ENCODE measurements at regions not wholly inside any gene's neighbourhood (a gene's known extent, or its start where the extent isn't known, plus 50 kb on each side); places are given as distances from the start of the nearest gene placed in this dataset.
A peak's percentile ranks its signal among the peaks of the same experiment; 100 is the strongest.
"Not testable (repeated sequence)": the region's sequence is repeated elsewhere in the genome, so short reads cannot be mapped to it uniquely, and the experiment has no call there.

GRCh38 chr6:53426117-53426516 lies 77.4 kb upstream of the ELOVL5 start:
- Mint-ChIP-seq H3K27me3 (peaks cover 12% of the 10 kb centered on the region), H3K4me1 (peaks cover 28% of the 10 kb centered on the region), H3K27ac (no peak overlapping the region), H3K4me3 (no peak overlapping the region), H3K9me3 (no peaks in the 10 kb centered on the region)
- no peak for ATAC-seq
- DNase-seq: no peak

- Mint-ChIP-seq H3K27me3 (peaks cover 12% of the 10 kb centered on the region), H3K27ac (no peak overlapping the region), H3K4me3 (no peak overlapping the region), H3K4me1 (peaks cover 28% of the 10 kb centered on the region), H3K9me3 (no peaks in the 10 kb centered on the region)
- ATAC-seq (no peak), DNase-seq (no peak)
Measured at GRCh38 chr6:53424976-53425718, 76.4 kb upstream of the ELOVL5 start.

- ATAC-seq (no peak), DNase-seq (no peak)
- H3K27me3 Mint-ChIP-seq: peaks cover 13% of the 10 kb centered on the region
- H3K27ac Mint-ChIP-seq: no peak overlapping the region
- peaks cover 24% of the 10 kb centered on the region for H3K4me1 Mint-ChIP-seq
- H3K4me3 Mint-ChIP-seq: no peak overlapping the region
- H3K9me3 Mint-ChIP-seq: no peaks in the 10 kb centered on the region
Measured at GRCh38 chr6:53424300-53424699, 75.5 kb upstream of the ELOVL5 start.

GRCh38 chr6:53423560-53423959 lies 74.8 kb upstream of the ELOVL5 start:
- not testable (repeated sequence) for ATAC-seq, H3K4me3 Mint-ChIP-seq, H3K27ac Mint-ChIP-seq, DNase-seq, H3K9me3 Mint-ChIP-seq
- peaks cover 17% of the 10 kb centered on the region for H3K4me1 Mint-ChIP-seq
- peaks cover 18% of the 10 kb centered on the region for H3K27me3 Mint-ChIP-seq

GRCh38 chr6:53419026-53419425 lies 70.3 kb upstream of the ELOVL5 start:
- Mint-ChIP-seq H3K9me3 (no peaks in the 10 kb centered on the region), H3K27me3 (peaks cover 14% of the 10 kb centered on the region), H3K4me3 (no peak overlapping the region), H3K4me1 (no peaks in the 10 kb centered on the region), H3K27ac (no peak overlapping the region)
- no peak for ATAC-seq
- no peak for DNase-seq

- H3K27me3 Mint-ChIP-seq: peaks cover 6% of the 10 kb centered on the region
- DNase-seq (no peak), ATAC-seq (no peak)
- H3K9me3 Mint-ChIP-seq: no peaks in the 10 kb centered on the region
- H3K27ac Mint-ChIP-seq: no peak overlapping the region
- no peak overlapping the region for H3K4me3 Mint-ChIP-seq
- no peaks in the 10 kb centered on the region for H3K4me1 Mint-ChIP-seq
Measured at GRCh38 chr6:53418288-53418687, 69.5 kb upstream of the ELOVL5 start.

GRCh38 chr6:53417141-53417540 lies 68.4 kb upstream of the ELOVL5 start:
- H3K4me3 Mint-ChIP-seq: no peak overlapping the region
- H3K27ac Mint-ChIP-seq: no peak overlapping the region
- peaks cover 6% of the 10 kb centered on the region for H3K27me3 Mint-ChIP-seq
- H3K4me1 Mint-ChIP-seq: no peaks in the 10 kb centered on the region
- ATAC-seq (no peak), DNase-seq (no peak)
- H3K9me3 Mint-ChIP-seq: no peaks in the 10 kb centered on the region

- H3K4me3 Mint-ChIP-seq: no peak overlapping the region
- no peaks in the 10 kb centered on the region for H3K4me1 Mint-ChIP-seq
- no peak for ATAC-seq
Measured at GRCh38 chr6:53413326-53413725, 64.6 kb upstream of the ELOVL5 start.

GRCh38 chr6:53412751-53413150 lies 64.0 kb upstream of the ELOVL5 start:
- no peaks in the 10 kb centered on the region for H3K4me1 Mint-ChIP-seq
- H3K27me3 Mint-ChIP-seq: no peaks in the 10 kb centered on the region
- H3K9me3 Mint-ChIP-seq: no peaks in the 10 kb centered on the region
- ATAC-seq (no peak), DNase-seq (no peak)
- no peak overlapping the region for H3K27ac Mint-ChIP-seq
- H3K4me3 Mint-ChIP-seq: no peak overlapping the region

More at GRCh38 chr6:53413326-53413725, 64.6 kb upstream of the ELOVL5 start:
- H3K9me3 Mint-ChIP-seq: no peaks in the 10 kb centered on the region
- H3K27ac Mint-ChIP-seq: peak overlapping the region in 1 of 2 donors; percentile 22
- no peaks in the 10 kb centered on the region for H3K27me3 Mint-ChIP-seq
- DNase-seq: no peak

GRCh38 chr6:53412021-53412715 lies 63.4 kb upstream of the ELOVL5 start:
- ATAC-seq (no peak), DNase-seq (no peak)
- Mint-ChIP-seq H3K27me3 (no peaks in the 10 kb centered on the region), H3K4me1 (no peaks in the 10 kb centered on the region), H3K4me3 (no peak overlapping the region), H3K27ac (no peak overlapping the region), H3K9me3 (no peaks in the 10 kb centered on the region)

GRCh38 chr6:53411451-53411850 lies 62.7 kb upstream of the ELOVL5 start:
- H3K27ac Mint-ChIP-seq: no peak overlapping the region
- ATAC-seq (no peak), DNase-seq (no peak)
- no peaks in the 10 kb centered on the region for H3K27me3 Mint-ChIP-seq
- H3K4me1 Mint-ChIP-seq: no peaks in the 10 kb centered on the region
- no peak overlapping the region for H3K4me3 Mint-ChIP-seq
- H3K9me3 Mint-ChIP-seq: no peaks in the 10 kb centered on the region

GRCh38 chr6:53410508-53411258 lies 61.9 kb upstream of the ELOVL5 start:
- H3K4me3 Mint-ChIP-seq: no peak overlapping the region
- peak overlapping the region in 1 of 2 donors; percentile 8 for H3K27ac Mint-ChIP-seq
- H3K27me3 Mint-ChIP-seq: no peaks in the 10 kb centered on the region
- peak; percentile 17 to 39 for DNase-seq
- H3K9me3 Mint-ChIP-seq: no peaks in the 10 kb centered on the region
- H3K4me1 Mint-ChIP-seq: no peaks in the 10 kb centered on the region
- peak; percentile 91 for ATAC-seq

- ATAC-seq (no peak), DNase-seq (no peak)
- Mint-ChIP-seq H3K27ac (no peak overlapping the region), H3K4me3 (no peak overlapping the region), H3K27me3 (no peaks in the 10 kb centered on the region), H3K9me3 (no peaks in the 10 kb centered on the region), H3K4me1 (no peaks in the 10 kb centered on the region)
Measured at GRCh38 chr6:53408826-53409225, 60.1 kb upstream of the ELOVL5 start.

GRCh38 chr6:53399027-53399344 lies 50.2 kb upstream of the ELOVL5 start:
- H3K9me3 Mint-ChIP-seq: no peaks in the 10 kb centered on the region
- no peak for DNase-seq
- no peaks in the 10 kb centered on the region for H3K27me3 Mint-ChIP-seq
- no peak for ATAC-seq
- H3K4me1 Mint-ChIP-seq: no peaks in the 10 kb centered on the region
- no peak overlapping the region for H3K4me3 Mint-ChIP-seq
- no peak overlapping the region for H3K27ac Mint-ChIP-seq

GRCh38 chr6:53398247-53399026 lies 49.7 kb upstream of the ELOVL5 start:
- H3K27me3 Mint-ChIP-seq: no peaks in the 10 kb centered on the region
- H3K27ac Mint-ChIP-seq: no peak overlapping the region
- no peak for DNase-seq
- no peak for ATAC-seq
- no peaks in the 10 kb centered on the region for H3K9me3 Mint-ChIP-seq
- H3K4me1 Mint-ChIP-seq: no peaks in the 10 kb centered on the region
- no peak overlapping the region for H3K4me3 Mint-ChIP-seq

Data from stimulated activated naive CD8-positive, alpha-beta T cell treated with anti-CD3 and anti-CD28 coated beads, Interleukin-15, amount 100 ng/mL, for 72 hours (primary cell).